BE2C (cell line): ENCODE measurements at regions not wholly inside any gene's neighbourhood (a gene's known extent, or its start where the extent isn't known, plus 50 kb on each side); places are given as distances from the start of the nearest gene placed in this dataset.
A peak's percentile ranks its signal among the peaks of the same experiment; 100 is the strongest.

Experiments
- DNase-seq: peaks from one replicate; pipeline ENCODE4 v3.0.0-alpha.2; 2020
- H3K27me3 ChIP-seq: fragments of 250-450 bp; sonication (Bioruptor Pico); 2 replicates; pipeline ENCODE4 v1.5.1; 2020; ENCODE audit warnings: mild to moderate bottlenecking
- H3K36me3 ChIP-seq: fragments of 250-450 bp; sonication (Bioruptor Pico); 2 replicates; pipeline ENCODE4 v1.5.1; 2020; ENCODE audit warnings: mild to moderate bottlenecking
- H3K4me1 ChIP-seq: fragments of 250-450 bp; sonication (Bioruptor Pico); 2 replicates; pipeline ENCODE4 v1.5.1; 2020
- H3K4me3 ChIP-seq: 2 replicates; pipeline ENCODE4 v1.5.1; 2011; ENCODE audit warnings: low read depth, low read length
- H3K9me3 ChIP-seq: fragments of 250-450 bp; sonication (Bioruptor Pico); 2 replicates; pipeline ENCODE4 v1.5.1; 2020
- TF ChIP-seq, protein P1 (sequence below): IDR thresholded peaks from 2 replicates; pipeline ENCODE4 v1.5.1; 2012; ENCODE audit warnings: mild to moderate bottlenecking, low read depth, low read length

DNA sequence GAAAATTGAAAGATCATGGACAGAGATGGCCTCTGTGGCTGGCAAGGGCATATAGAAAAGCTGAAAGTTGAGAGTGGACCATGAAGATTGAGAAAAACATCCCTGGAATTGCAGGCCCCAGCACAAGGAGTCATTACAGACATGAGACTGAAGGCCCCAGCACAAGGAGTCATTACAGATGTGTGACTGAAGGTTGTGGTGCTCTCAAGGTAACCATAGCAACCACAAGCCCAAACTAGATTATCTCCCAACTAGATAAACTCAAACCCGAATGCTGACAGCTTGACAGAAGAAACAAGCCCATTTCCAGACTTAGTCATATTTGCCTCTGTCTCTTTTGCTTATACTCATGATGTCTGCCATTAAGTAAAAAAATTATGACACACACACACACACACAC is 1252.1 kb upstream of the ADGRL4 start:
- DNase-seq: peak; percentile 27
- Histone ChIP-seq H3K4me3 (no peak overlapping the region), H3K4me1 (peaks cover 8% of the 10 kb centered on the region), H3K9me3 (no peaks in the 10 kb centered on the region), H3K36me3 (no peaks in the 10 kb centered on the region), H3K27me3 (no peaks in the 10 kb centered on the region)
- TF ChIP-seq, protein P1, sequence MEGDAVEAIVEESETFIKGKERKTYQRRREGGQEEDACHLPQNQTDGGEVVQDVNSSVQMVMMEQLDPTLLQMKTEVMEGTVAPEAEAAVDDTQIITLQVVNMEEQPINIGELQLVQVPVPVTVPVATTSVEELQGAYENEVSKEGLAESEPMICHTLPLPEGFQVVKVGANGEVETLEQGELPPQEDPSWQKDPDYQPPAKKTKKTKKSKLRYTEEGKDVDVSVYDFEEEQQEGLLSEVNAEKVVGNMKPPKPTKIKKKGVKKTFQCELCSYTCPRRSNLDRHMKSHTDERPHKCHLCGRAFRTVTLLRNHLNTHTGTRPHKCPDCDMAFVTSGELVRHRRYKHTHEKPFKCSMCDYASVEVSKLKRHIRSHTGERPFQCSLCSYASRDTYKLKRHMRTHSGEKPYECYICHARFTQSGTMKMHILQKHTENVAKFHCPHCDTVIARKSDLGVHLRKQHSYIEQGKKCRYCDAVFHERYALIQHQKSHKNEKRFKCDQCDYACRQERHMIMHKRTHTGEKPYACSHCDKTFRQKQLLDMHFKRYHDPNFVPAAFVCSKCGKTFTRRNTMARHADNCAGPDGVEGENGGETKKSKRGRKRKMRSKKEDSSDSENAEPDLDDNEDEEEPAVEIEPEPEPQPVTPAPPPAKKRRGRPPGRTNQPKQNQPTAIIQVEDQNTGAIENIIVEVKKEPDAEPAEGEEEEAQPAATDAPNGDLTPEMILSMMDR: no peak

DNA sequence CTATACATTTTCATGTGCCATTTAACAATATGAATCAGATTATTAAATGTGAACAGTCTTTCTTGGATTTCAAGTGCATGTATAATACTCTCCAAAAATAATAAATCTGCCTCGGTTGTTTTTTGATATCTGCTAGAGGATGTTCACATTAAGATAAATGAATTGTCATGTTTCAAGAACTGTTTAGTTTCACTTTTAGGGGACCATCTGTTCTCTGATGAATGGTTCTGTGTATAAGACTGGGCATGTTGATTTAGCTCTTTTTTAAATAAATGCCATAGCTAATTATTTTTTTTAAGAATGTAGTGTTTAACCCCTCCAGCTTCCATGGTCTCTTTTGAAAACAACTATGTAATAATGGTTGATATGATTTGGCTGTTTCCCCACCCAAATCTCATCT is 1245.1 kb upstream of the ADGRL4 start:
- TF ChIP-seq, protein P1: no peak
- no peak for DNase-seq
- no peaks in the 10 kb centered on the region for H3K4me1 ChIP-seq
- H3K36me3 ChIP-seq: no peaks in the 10 kb centered on the region
- H3K9me3 ChIP-seq: no peaks in the 10 kb centered on the region
- H3K4me3 ChIP-seq: 0 out of 2 replicates have a peak overlapping the region, but pooled peaks have one; percentile 8
- H3K27me3 ChIP-seq: no peaks in the 10 kb centered on the region

DNA sequence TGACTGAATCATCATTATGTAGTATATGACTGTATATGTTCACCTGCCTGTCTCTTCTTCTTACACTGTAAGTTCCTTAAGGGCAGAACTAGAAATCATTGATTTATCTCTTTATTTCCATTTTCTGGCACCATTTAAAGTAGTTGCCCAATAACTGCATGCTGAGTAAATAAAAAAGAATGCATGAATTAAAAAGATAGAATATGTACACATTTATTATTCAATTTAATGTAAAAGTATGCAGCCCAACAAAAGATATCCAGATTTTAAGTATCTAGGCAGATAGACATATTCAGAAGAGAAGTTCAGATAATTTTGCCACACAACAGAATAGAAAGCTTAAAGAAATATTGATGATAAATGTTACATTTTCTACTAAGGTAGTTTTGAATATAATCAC is 1244.6 kb upstream of the ADGRL4 start:
- Histone ChIP-seq H3K36me3 (no peaks in the 10 kb centered on the region), H3K4me1 (no peaks in the 10 kb centered on the region), H3K27me3 (no peaks in the 10 kb centered on the region), H3K9me3 (no peaks in the 10 kb centered on the region), H3K4me3 (no peak overlapping the region)
- DNase-seq: no peak
- TF ChIP-seq, protein P1: no peak

- no peaks in the 10 kb centered on the region for H3K4me1 ChIP-seq
- H3K4me3 ChIP-seq: no peak overlapping the region
- TF ChIP-seq, protein P1: no peak
- no peaks in the 10 kb centered on the region for H3K36me3 ChIP-seq
- no peaks in the 10 kb centered on the region for H3K9me3 ChIP-seq
- H3K27me3 ChIP-seq: no peaks in the 10 kb centered on the region
- no peak for DNase-seq
Measured at GRCh38 chr1:80250573-80251168, 1244.1 kb upstream of the ADGRL4 start.

GRCh38 chr1:80249699-80250098 is 1243.2 kb upstream of the ADGRL4 start:
- Histone ChIP-seq H3K9me3 (no peaks in the 10 kb centered on the region), H3K4me1 (no peaks in the 10 kb centered on the region), H3K36me3 (no peaks in the 10 kb centered on the region), H3K27me3 (no peaks in the 10 kb centered on the region), H3K4me3 (no peak overlapping the region)
- DNase-seq: no peak
- TF ChIP-seq, protein P1: no peak

GRCh38 chr1:80248886-80249285 is 1242.4 kb upstream of the ADGRL4 start:
- Histone ChIP-seq H3K27me3 (no peaks in the 10 kb centered on the region), H3K36me3 (no peaks in the 10 kb centered on the region), H3K4me1 (no peaks in the 10 kb centered on the region), H3K9me3 (no peaks in the 10 kb centered on the region), H3K4me3 (no peak overlapping the region)
- DNase-seq: no peak
- TF ChIP-seq, protein P1: no peak
